ENCODE measurements at regions not wholly inside any gene's neighbourhood (a gene's known extent, or its start where the extent isn't known, plus 50 kb on each side); places are given as distances from the start of the nearest gene placed in this dataset.

- no peak for TF ChIP-seq CHD7 (IDR thresholded peaks at IDR 0.05; ENCODE audit: insufficient replicate concordance, low read length)
These were observed 571.2 kb upstream of the KLF12 start (continued) for GRCh38 chr13:74705438-74705837.
